A673 (cell line): ENCODE measurements at regions not wholly inside any gene's neighbourhood (a gene's known extent, or its start where the extent isn't known, plus 50 kb on each side); places are given as distances from the start of the nearest gene placed in this dataset.

Experiments
- BruUV-seq: library from RNA; stranded (reverse); fragments of 400-500 nt; replicated peaks from 2 replicates; lab custom pipeline; 2021; lab: Mats Ljungman, UMichigan
- CTCF ChIA-PET: fragments of 300-600 bp; sonication (Branson Sonifier 250); formaldehyde crosslinking; loops from one replicate; lab custom pipeline; 2022; ENCODE audit warnings: antibody characterized with exemption; lab: Charles Lee
- POLR2A ChIA-PET: fragments of 300-600 bp; sonication (Branson Sonifier 250); formaldehyde crosslinking; loops from one replicate; lab custom pipeline; 2022; ENCODE audit warnings: antibody characterized with exemption; ENCODE audit not compliant: low non-redundant PET; lab: Charles Lee
- DNase-seq: peaks from one replicate; pipeline ENCODE4 v3.0.0-alpha.2; 2015; ENCODE audit warnings: low spot score
- H3K27ac ChIP-seq: fragments of 200-600 bp; sonication (generic); 2 replicates; pipeline ENCODE4 v1.5.1; 2016; ENCODE audit warnings: mixed run types, low read depth, mild to moderate bottlenecking, mixed read lengths, antibody characterized with exemption, low read length; ENCODE audit not compliant: poor library complexity, severe bottlenecking
- H3K27me3 ChIP-seq: fragments of 200-600 bp; sonication (generic); replicated peaks from 2 replicates; pipeline ENCODE4 v1.6.1; 2017; ENCODE audit warnings: mixed run types, low read depth, mild to moderate bottlenecking, mixed read lengths, antibody characterized with exemption, low read length; ENCODE audit not compliant: insufficient read depth, poor library complexity
- H3K36me3 ChIP-seq: fragments of 200-600 bp; sonication (generic); 2 replicates; pipeline ENCODE4 v1.6.1; 2016; ENCODE audit warnings: mixed run types, mild to moderate bottlenecking, mixed read lengths, antibody characterized with exemption, low read length; ENCODE audit not compliant: insufficient read depth, poor library complexity, severe bottlenecking
- H3K4me1 ChIP-seq: fragments of 200-600 bp; sonication (generic); 2 replicates; pipeline ENCODE4 v1.6.1; 2017; ENCODE audit warnings: mixed run types, mild to moderate bottlenecking, mixed read lengths, antibody characterized with exemption, low read length; ENCODE audit not compliant: insufficient read depth, poor library complexity, severe bottlenecking
- H3K4me3 ChIP-seq: fragments of 200-600 bp; sonication (generic); 2 replicates; pipeline ENCODE4 v1.5.1; 2016; ENCODE audit warnings: low read depth, mixed run types, mild to moderate bottlenecking, mixed read lengths, low read length; ENCODE audit not compliant: poor library complexity, severe bottlenecking
- H3K9me3 ChIP-seq: fragments of 200-600 bp; sonication (generic); 2 replicates; pipeline ENCODE4 v1.6.1; 2016; ENCODE audit warnings: mixed run types, low read depth, mild to moderate bottlenecking, mixed read lengths, antibody characterized with exemption, low read length; ENCODE audit not compliant: poor library complexity, severe bottlenecking
- EZH2 ChIP-seq: fragments of 200-600 bp; sonication (generic); IDR thresholded peaks from 2 replicates; pipeline ENCODE4 v1.6.1; 2017; ENCODE audit warnings: borderline replicate concordance, low read depth, mild to moderate bottlenecking, mixed read lengths, antibody characterized with exemption, low read length; ENCODE audit not compliant: poor library complexity, severe bottlenecking
- intact Hi-C: fragments of 100-400 bp; cut with micrococcal nuclease; formaldehyde crosslinking; loops from one replicate; pipeline ENCODE4 v1.10.0; 2022; ENCODE audit not compliant: unreplicated experiment
- TF ChIP-seq, protein P1 (sequence below): fragments of 300-800, 200-600 bp; sonication (generic); conservative IDR thresholded peaks from 2 replicates; pipeline ENCODE4 v1.5.1; 2017; ENCODE audit warnings: low read depth, mild to moderate bottlenecking, antibody characterized with exemption, low read length, moderate library complexity, mixed read lengths

DNA sequence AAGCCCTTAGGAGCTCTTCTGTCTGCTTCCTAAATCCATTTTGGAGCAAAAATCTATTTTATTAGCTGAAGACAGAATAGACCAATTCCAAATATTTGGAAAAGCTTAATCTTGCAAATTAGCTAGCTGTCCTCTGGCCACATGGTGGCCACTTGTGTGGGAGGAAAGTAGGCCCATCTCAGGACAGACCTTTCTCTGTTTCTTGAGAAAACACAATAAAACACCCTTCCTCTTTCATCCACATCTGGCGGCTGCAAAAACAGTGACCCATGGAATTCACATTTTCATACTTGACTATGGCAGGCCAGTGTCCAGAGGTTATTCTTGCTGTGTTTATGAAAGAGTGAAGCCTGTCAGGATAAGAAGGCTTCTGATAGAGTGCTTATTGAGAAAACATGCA is 275.6 kb downstream of the PLPP3 start:
- ChIA-PET POLR2A (no interaction called here), CTCF (no interaction called here)
- no TSS peak for BruUV-seq
- no peak for TF ChIP-seq EZH2
- TF ChIP-seq, protein P1, sequence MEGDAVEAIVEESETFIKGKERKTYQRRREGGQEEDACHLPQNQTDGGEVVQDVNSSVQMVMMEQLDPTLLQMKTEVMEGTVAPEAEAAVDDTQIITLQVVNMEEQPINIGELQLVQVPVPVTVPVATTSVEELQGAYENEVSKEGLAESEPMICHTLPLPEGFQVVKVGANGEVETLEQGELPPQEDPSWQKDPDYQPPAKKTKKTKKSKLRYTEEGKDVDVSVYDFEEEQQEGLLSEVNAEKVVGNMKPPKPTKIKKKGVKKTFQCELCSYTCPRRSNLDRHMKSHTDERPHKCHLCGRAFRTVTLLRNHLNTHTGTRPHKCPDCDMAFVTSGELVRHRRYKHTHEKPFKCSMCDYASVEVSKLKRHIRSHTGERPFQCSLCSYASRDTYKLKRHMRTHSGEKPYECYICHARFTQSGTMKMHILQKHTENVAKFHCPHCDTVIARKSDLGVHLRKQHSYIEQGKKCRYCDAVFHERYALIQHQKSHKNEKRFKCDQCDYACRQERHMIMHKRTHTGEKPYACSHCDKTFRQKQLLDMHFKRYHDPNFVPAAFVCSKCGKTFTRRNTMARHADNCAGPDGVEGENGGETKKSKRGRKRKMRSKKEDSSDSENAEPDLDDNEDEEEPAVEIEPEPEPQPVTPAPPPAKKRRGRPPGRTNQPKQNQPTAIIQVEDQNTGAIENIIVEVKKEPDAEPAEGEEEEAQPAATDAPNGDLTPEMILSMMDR: no peak
- Histone ChIP-seq H3K4me1 (no peaks in the 10 kb centered on the region), H3K4me3 (no peak overlapping the region), H3K27me3 (no peaks in the 10 kb centered on the region), H3K9me3 (no peaks in the 10 kb centered on the region), H3K27ac (no peak overlapping the region), H3K36me3 (no peaks in the 10 kb centered on the region)
- intact Hi-C loops: no loop called here
- no peak for DNase-seq

- CTCF ChIA-PET: no interaction called here
- intact Hi-C loops: no loop called here
Measured at GRCh38 chr1:56302878-56303277, 276.5 kb downstream of the PLPP3 start.

DNA sequence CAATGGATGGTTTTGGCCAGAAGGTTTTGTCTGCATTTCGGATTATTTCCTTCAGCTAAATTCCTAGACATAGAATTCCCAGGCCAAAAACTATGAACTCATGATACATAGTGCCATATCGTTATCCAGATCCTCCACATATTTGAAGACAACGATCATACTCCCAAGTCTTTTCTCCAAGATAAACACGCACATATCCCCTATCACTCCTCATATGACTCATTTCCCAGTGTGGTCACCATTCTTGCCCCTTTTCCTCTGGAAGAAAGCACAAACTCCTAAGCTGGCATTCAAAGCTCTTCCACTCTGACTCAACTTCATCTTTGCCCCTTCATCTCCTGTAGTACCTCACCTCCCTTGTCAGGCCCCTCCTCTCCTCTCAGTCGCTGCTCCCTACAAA is 277.6 kb downstream of the PLPP3 start:
- CTCF ChIA-PET: no interaction called here
- TF ChIP-seq EZH2: no peak
- TF ChIP-seq, protein P1: no peak
- Histone ChIP-seq H3K36me3 (no peaks in the 10 kb centered on the region), H3K4me1 (no peaks in the 10 kb centered on the region), H3K27ac (no peak overlapping the region), H3K4me3 (no peak overlapping the region), H3K27me3 (peaks cover 10% of the 10 kb centered on the region), H3K9me3 (no peaks in the 10 kb centered on the region)
- DNase-seq: no peak
- POLR2A ChIA-PET: no interaction called here
- intact Hi-C loops: no loop called here
- no TSS peak for BruUV-seq

More at GRCh38 chr1:56302878-56303277, 276.5 kb downstream of the PLPP3 start:
- Histone ChIP-seq H3K9me3 (no peaks in the 10 kb centered on the region), H3K36me3 (no peaks in the 10 kb centered on the region), H3K4me3 (no peak overlapping the region), H3K4me1 (no peaks in the 10 kb centered on the region), H3K27me3 (peaks cover 3% of the 10 kb centered on the region), H3K27ac (no peak overlapping the region)
- POLR2A ChIA-PET: no interaction called here
- BruUV-seq: no TSS peak
- no peak for DNase-seq
- TF ChIP-seq, protein P1: no peak
- TF ChIP-seq EZH2: no peak
